ENCODE measurements at regions not wholly inside any gene's neighbourhood (a gene's known extent, or its start where the extent isn't known, plus 50 kb on each side); places are given as distances from the start of the nearest gene placed in this dataset.
A peak's percentile ranks its signal among the peaks of the same experiment; 100 is the strongest.

GRCh38 chr7:116449441-116449840, 50.1 kb upstream of the CAV2 start:
- no peak overlapping the region for H3K4me2 ChIP-seq (ENCODE audit: low read length)
- POLR2A ChIA-PET = interaction anchor here (1.0 kb wide), 1 partner anchor 79 kb away, joined by 3 read pairs; no protein-coding TSS in a partner anchor
- no peak overlapping the region for H3K4me3 ChIP-seq (replicated peaks in 1 of 2; ENCODE audit: low read depth in 1 of 2, low read length in 2 of 2)
- H3K9ac ChIP-seq (ENCODE audit: low read length) = no peak overlapping the region
- peaks cover 9% of the 10 kb centered on the region for H3K79me2 ChIP-seq (ENCODE audit: insufficient read depth, low read length)
- no peaks in the 10 kb centered on the region for H4K20me1 ChIP-seq (ENCODE audit: insufficient read depth)
- no peaks in the 10 kb centered on the region for H3K9me2 ChIP-seq (ENCODE audit: insufficient read depth)
- H2AFZ ChIP-seq (ENCODE audit: low read depth, low read length, poor library complexity, severe bottlenecking) = no peak overlapping the region
- ATAC-seq (no peak), DNase-seq (ENCODE audit: low read depth, low spot score) (no peak)
- peaks cover 34 to 87% of the 10 kb centered on the region in 2 experiments for H3K4me1 ChIP-seq (ENCODE audit: control insufficient read depth in 1 of 2, insufficient read depth in 2 of 2, low read length in 2 of 2)
- H3K9me3 ChIP-seq (ENCODE audit: control insufficient read depth in 1 of 2, insufficient read depth in 1 of 2, low read depth in 1 of 2, low read length in 2 of 2) = no peaks in the 10 kb centered on the region
- intact Hi-C loops (cut with micrococcal nuclease) = no loop called here
- RAD21 ChIA-PET (ENCODE audit: low non-redundant PET in 1 of 2, low total read pairs in 2 of 2, uncharacterized antibody in 2 of 2, unreplicated experiment in 2 of 2) = no interaction called here
- H3K27ac ChIP-seq (ENCODE audit: low read depth, low read length) = peak overlapping the region; percentile 36; the same call in 1 of the 2 replicates
- H3K27me3 ChIP-seq (ENCODE audit: insufficient read depth, low read length) = no peaks in the 10 kb centered on the region
- H3K36me3 ChIP-seq (ENCODE audit: control insufficient read depth in 1 of 2, insufficient read depth in 2 of 2, low read length in 2 of 2) = 0 out of 4 replicates have a peak, but pooled peaks cover 0 to 4% of the 10 kb centered on the region in 2 experiments
- CTCF ChIA-PET = no interaction called here
- no peak for TF ChIP-seq CEBPB (IDR thresholded peaks at IDR 0.05; ENCODE audit: low read depth)
- no peak for TF ChIP-seq RAD21 (IDR thresholded peaks at IDR 0.05; ENCODE audit: low read depth)
- no peak for TF ChIP-seq EGR1 (IDR thresholded peaks at IDR 0.05; ENCODE audit: low read depth)
- no peak for TF ChIP-seq POLR2AphosphoS5 (IDR thresholded peaks at IDR 0.05; ENCODE audit: low read depth, low read length)
- no peak for TF ChIP-seq TCF7L2 (IDR thresholded peaks at IDR 0.05; ENCODE audit: borderline replicate concordance, extremely low read depth, insufficient read depth, insufficient read length)
- no peak for TF ChIP-seq SIN3A (IDR thresholded peaks at IDR 0.05; ENCODE audit: low read depth)
- TF ChIP-seq YY1 (IDR thresholded peaks at IDR 0.05; ENCODE audit: extremely low read depth, insufficient replicate concordance, low read depth, low read length) = no peak
- TF ChIP-seq POLR2A (IDR thresholded peaks at IDR 0.05; ENCODE audit: borderline replicate concordance, extremely low read depth, insufficient read depth, insufficient read length) = no peak
- TF ChIP-seq ATF3 (IDR thresholded peaks at IDR 0.05) = no peak
- TF ChIP-seq REST (IDR thresholded peaks at IDR 0.05; ENCODE audit: low read depth) = no peak
- TF ChIP-seq EZH2phosphoT487 (IDR thresholded peaks at IDR 0.05; ENCODE audit: borderline replicate concordance) = no peak
- no peak for TF ChIP-seq ZFX (IDR thresholded peaks at IDR 0.05)
- TF ChIP-seq FOSL1 (IDR thresholded peaks at IDR 0.05; ENCODE audit: low read depth) = no peak
- TF ChIP-seq CBX3 (IDR thresholded peaks at IDR 0.05; ENCODE audit: low read depth) = no peak
- TF ChIP-seq CTCF (IDR thresholded peaks at IDR 0.05 in 2 of 3, conservative IDR thresholded peaks at IDR 0.05 in 1 of 3; ENCODE audit: borderline replicate concordance in 1 of 3, insufficient read depth in 1 of 3, low read depth in 2 of 3, low read length in 2 of 3) = no peak
- TF ChIP-seq ZBTB33 (IDR thresholded peaks at IDR 0.05; ENCODE audit: extremely low read depth, insufficient replicate concordance, low read length) = no peak
- no peak for TF ChIP-seq EZH2 (IDR thresholded peaks at IDR 0.05)
- no TSS peak for BruUV-seq (replicated peaks)

All from HCT116 (cell line).